ENCODE measurements at regions not wholly inside any gene's neighbourhood (a gene's known extent, or its start where the extent isn't known, plus 50 kb on each side); places are given as distances from the start of the nearest gene placed in this dataset.

DNA sequence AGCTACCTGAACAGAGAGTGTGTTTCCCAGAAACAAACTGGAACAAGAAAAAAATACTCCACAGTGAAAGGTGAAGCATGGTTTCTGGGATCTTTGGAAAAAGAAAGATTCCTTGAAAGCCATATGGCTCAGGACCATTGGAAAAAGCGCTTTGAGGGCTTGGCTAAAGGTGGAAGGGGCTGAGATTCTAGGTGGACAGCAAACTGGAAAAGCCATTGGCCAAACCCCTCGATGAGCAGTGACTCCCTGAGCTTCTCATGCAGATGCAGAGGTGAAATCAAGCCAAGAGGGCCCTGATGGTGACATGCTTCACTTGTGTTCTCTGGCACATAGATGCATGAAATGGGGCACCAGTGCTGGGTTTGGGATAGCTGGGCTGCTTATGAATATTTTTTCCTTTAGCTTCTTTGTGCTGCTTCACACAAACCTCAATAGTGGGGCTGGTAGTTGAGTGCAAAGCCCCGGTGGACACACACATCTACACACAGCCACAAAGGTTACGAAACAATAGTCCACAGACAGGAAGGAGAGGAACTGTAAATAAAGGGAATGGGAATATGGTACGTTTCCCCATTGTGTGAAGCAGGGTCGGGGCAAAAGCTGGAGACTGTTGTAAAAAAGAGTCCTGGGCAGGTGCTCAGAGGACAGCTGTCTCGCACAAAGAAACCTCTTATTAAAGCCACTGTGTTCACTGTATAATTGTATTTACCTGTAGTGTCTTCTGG lies 117.8 kb downstream of the FOXA2 start:
- TF ChIP-seq CTCF (IDR thresholded peaks at IDR 0.05) = no peak
- no peak overlapping the region for H3K4me3 ChIP-seq
- H3K27ac ChIP-seq = no peak overlapping the region
- no peak for DNase-seq (ENCODE audit: low spot score)

- Histone ChIP-seq H3K27ac (no peak overlapping the region), H3K4me3 (no peak overlapping the region)
- no peak for DNase-seq (ENCODE audit: low spot score)
- no peak for TF ChIP-seq CTCF (IDR thresholded peaks at IDR 0.05)
These were observed 118.5 kb downstream of the FOXA2 start for GRCh38 chr20:22465622-22466446.

DNA sequence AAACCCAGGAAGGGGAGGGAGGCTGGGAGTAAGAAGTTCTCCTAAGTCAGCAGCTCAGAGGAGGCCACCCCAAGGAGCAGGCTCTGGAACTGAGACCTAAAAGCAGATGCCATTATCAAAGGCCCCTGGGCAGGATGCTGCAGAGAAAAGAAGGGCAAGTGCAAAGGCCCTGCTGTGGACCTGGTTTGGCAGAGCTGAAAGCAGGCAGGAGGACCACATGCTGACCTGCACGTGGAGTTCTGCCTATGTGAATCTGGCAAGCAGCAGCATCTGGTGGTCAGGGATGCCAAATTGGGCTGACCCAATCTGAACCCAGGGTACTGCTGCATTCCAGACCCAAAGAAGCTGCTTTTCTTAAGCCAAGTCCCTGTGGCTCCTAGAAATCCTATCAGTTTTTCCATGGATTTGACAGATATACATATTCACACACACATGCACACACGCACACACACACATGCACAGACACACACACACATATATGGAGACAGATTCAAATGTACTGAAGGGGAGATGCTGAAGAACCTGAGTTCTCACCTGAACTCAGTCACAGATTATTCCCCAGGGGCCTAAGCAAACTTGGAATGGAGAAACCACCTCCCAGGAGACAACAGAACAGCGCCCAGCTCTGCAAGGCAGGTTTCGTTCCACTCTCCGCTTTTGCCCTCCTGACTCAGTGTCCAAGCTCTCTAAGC lies 119.9 kb downstream of the FOXA2 start:
- Histone ChIP-seq H3K4me3 (no peak overlapping the region), H3K27ac (no peak overlapping the region)
- TF ChIP-seq CTCF (IDR thresholded peaks at IDR 0.05) = no peak
- DNase-seq (ENCODE audit: low spot score) = no peak

DNA sequence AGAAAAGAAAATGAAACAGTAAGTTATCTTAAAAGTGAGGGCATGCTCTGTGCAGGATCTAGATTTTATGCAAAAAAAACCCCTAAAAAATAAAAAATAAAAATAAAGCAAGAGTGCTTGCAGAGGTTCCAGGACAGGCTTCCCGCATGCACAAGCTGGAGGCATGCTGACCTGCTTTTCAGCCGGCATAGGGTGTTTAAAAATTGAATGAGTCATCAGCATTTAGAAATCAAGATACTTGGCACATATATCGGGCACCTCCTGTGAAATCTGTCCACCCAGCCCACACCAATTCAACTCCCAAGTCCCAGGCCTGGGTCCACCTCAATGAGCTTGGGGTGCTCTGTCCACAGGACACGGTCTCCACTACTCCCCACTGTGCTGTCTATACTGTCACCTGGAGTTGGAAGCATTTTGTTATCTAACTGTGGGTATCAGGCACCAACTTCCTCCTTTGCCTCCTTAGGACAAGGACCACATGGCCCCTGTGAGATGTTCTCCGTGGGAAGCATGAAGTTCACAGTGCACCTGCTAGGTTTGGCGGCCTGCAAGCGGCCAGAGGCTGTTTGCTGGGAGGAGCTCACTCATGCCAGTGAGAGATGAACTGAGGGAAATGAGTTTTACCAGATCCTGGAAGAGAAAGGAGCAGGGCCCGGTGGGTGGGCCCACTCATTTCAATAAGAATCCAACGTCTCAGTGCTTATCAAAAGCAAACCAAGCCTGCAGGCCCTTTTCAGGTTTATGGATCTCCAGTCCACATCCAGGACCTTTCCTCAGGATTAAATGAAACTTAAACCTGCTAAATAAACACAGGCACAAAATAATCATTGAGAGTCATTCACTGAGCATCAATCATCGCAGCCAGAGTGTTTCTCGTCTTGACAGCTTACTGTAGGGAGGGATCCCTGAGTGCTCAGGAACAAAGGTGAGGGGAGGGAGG lies 121.1 kb downstream of the FOXA2 start:
- DNase-seq (ENCODE audit: low spot score) = no peak
- TF ChIP-seq CTCF (IDR thresholded peaks at IDR 0.05) = no peak
- H3K4me3 ChIP-seq = no peak overlapping the region
- H3K27ac ChIP-seq = no peak overlapping the region

DNA sequence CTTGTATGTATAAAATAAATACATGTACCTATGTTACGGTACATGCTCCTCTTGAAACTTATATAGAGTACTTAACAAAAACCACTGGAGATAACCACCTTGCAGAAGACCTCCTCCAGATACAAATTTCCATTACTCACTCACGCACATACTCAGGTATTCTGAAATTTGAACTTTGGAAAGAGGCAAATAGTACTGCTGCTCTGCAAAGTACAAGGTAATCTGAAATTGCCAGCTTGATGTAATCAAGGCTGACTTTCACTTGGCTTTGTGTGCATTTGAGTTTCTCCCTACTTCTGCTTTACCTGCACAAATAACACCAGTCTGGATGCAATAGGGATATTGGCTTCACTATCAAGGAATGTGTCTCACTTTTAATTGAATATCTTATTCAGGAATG lies 123.6 kb downstream of the FOXA2 start:
- H3K4me3 ChIP-seq = no peak overlapping the region
- DNase-seq (ENCODE audit: low spot score) = no peak
- no peak overlapping the region for H3K27ac ChIP-seq
- no peak for TF ChIP-seq CTCF (IDR thresholded peaks at IDR 0.05)

DNA sequence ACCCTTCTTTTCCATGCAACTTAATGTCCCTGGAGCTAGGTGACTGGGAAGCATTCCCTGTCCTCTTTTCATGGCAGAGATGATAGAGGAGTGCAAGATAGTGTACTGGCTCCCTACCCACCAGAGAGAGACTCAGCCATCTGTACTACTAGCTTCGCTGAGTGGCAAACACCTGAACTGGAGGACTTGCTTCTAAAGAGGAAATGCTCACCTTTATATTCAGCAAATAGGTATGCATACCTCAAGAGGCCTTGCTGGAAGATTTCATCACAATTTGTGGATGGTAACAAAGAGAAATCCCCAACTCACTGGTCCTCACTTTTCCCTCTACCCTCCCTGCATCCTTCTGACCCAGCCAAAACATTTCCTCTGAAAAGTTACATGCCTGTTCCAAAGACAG lies 124.1 kb downstream of the FOXA2 start:
- H3K27ac ChIP-seq = no peak overlapping the region
- no peak for TF ChIP-seq CTCF (IDR thresholded peaks at IDR 0.05)
- H3K4me3 ChIP-seq = no peak overlapping the region
- DNase-seq (ENCODE audit: low spot score) = no peak

All from coronary artery (tissue), 2 donors.